GM18507 (cell line): ENCODE measurements at regions not wholly inside any gene's neighbourhood (a gene's known extent, or its start where the extent isn't known, plus 50 kb on each side); places are given as distances from the start of the nearest gene placed in this dataset.
"Not testable (repeated sequence)": the region's sequence is repeated elsewhere in the genome, so short reads cannot be mapped to it uniquely, and the experiment has no call there.

Source experiments
- DNase-seq: peaks from one replicate; pipeline ENCODE4 v3.0.0; 2011; ENCODE audit warnings: low read depth; ENCODE audit not compliant: insufficient read length; ENCODE audit errors: extremely low spot score
- FAIRE-seq: peaks from 2 replicates; lab custom pipeline; 2011; peaks lifted over from hg19 to GRCh38; lab: Jason Lieb, UNC

DNA sequence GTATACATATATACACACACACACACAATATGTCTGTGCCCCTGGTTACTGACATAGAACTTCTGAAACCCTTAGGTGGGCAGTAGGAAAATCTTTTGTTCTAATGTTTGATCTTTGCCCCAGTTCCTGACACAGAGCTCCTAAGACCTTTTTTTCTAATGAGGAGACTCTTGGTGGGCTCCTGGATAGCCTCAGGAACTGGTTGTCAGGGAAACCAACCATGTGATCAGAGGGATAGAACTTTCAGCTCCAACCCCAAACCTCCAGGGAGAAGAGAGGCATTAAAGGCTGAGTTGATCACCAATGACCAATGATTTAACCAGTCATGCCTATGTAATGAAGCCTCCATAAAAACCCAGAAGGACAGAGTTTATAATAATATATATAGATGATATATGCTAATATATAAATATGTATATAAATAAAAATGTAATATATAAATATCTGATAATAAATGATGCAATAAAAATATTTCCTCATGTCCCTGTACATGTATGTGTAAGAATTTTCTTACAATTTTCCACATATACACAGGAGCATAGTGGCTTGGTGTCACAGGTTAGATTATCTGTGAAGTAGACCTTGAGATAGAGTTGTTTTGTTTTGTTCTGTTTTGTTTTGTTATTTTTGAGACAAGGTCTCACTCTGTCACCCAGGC lies 93.3 kb downstream of the GPX5 start:
- FAIRE-seq: no peak
- no peak for DNase-seq

DNA sequence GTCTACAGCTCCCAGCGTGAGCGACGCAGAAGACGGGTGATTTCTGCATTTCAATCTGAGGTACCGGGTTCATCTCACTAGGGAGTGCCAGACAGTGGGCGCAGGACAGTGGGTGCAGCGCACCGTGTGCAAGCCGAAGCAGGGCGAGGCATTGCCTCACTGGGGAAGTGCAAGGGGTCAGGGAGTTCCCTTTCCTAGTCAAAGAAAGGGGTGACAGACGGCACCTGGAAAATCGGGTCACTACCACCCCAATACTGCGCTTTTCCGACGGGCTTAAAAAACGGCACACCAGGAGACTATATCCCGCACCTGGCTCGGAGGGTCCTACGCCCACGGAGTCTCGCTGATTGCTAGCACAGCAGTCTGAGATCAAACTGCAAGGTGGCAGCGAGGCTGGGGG lies 95.6 kb downstream of the GPX5 start:
- FAIRE-seq, DNase-seq: not testable (repeated sequence)

GRCh38 chr6:28623242-28623641 lies 97.6 kb downstream of the GPX5 start:
- FAIRE-seq, DNase-seq: not testable (repeated sequence)

DNA sequence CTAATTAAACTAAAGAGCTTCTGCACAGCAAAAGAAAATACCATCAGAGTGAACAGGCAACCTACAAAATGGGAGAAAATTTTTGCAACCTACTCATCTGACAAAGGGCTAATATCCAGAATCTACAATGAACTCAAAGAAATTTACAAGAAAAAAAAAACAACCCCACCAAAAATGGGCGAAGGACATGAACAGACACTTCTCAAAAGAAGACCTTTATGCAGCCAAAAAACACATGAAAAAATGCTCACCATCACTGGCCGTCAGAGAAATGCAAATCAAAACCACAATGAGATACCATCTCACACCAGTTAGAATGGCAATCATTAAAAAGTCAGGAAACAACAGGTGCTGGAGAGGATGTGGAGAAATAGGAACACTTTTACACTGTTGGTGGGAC lies 100.7 kb downstream of the GPX5 start:
- not testable (repeated sequence) for FAIRE-seq, DNase-seq

DNA sequence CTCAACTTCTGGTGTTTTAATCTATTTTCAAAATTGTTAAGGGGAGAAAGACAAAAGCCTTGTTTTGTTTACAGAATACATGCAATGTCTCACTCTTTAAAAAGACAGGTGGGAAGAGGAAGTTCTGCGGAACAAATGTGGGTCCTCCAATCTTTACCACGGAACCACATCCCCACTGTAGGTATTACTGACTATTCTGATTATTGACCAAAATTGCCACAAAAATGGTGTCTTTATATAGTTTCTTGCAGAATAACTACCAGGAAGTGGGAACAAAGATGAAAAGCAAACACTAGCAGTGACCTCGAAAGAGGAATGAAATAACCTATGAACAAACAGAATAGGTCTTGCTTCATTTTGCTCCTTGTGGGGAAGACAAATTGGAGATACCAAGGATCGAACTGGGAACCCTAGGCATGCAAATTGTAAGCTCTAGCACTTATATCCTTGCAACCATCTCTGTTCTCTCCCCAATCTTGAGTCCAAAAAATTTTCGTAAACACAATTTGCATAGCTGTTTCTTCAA lies 106.7 kb downstream of the GPX5 start:
- DNase-seq: no peak
- no peak for FAIRE-seq

GRCh38 chr6:28633445-28634215 lies 107.9 kb downstream of the GPX5 start:
- no peak for FAIRE-seq
- no peak for DNase-seq

DNA sequence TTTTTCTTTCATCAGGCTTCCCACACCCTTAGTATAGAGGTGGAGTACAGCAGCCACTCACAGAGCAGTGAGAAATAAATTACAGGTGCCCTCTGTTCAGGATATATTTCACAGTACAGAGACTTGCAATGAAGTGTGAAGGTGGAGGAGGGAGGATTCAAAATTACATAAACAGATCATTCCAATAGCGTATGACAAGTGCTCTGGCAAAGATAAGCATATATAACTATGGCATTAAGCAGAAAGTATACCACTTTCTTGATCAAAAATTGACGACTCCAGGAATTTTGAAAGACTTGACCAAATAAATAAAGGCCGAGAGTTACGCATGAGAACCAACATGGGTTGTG lies 108.7 kb downstream of the GPX5 start:
- FAIRE-seq (no peak), DNase-seq (no peak)

GRCh38 chr6:28634761-28635546 lies 109.3 kb downstream of the GPX5 start:
- FAIRE-seq: no peak
- DNase-seq: no peak

DNA sequence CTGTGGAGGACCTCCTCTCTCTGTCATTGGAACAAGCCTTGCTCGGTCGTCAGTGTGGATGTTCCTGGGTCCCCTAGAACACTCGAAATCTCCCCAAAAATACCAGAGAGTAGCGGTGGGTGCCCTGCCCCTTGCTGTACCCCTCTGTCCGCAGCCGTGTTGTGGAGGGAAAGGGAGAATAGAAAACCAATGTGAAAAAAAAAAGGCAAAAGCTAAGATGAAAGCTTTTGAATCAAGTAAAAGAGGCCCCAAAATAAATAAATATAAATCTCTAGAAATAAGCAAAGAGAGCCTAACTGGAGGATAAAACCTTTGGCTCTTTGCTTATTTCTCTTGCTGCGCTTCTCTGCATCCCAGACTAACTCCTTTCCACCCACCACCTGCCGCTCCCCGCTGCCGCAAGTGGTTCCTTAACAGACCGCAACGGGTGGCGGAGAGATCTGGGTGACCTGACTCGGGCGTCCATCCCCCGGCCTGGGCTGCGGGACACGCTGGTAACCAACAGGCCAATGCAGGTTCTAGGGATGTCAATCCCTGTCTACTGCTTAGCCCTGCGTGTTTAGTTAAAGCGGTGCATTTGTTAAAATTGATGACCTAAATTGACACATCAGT lies 110.0 kb downstream of the GPX5 start:
- no peak for FAIRE-seq
- DNase-seq: no peak

DNA sequence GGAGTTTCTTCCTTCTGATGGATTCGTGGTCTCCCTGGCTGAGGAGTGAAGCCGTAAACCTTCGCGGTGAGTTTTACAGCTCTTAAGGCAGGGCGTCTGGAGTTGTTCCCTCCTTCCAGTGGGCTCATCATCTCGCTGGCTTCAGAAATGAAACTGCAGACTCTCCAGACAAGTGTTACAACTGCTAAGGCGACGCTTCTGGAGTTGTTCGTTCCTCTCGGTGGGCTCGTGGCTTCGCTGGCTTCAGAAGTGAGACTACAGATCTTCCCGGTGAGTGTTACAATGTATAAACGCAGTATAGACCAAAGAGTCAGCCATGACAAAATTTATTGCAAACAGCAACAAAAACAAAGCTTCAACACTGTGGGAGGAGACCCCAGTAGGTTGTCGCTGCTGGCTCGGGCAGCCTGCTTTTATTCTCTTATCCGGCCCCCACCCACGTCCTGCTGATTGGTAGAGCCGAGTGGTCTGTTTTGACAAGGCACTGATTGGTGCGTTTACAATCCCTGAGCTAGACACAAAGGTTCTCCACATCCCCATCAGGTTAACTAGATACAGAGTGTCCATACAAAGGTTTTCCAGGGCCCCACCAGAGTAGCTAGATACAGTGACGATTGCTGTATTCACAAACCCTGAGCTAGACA lies 113.2 kb downstream of the GPX5 start:
- FAIRE-seq: no peak
- no peak for DNase-seq

DNA sequence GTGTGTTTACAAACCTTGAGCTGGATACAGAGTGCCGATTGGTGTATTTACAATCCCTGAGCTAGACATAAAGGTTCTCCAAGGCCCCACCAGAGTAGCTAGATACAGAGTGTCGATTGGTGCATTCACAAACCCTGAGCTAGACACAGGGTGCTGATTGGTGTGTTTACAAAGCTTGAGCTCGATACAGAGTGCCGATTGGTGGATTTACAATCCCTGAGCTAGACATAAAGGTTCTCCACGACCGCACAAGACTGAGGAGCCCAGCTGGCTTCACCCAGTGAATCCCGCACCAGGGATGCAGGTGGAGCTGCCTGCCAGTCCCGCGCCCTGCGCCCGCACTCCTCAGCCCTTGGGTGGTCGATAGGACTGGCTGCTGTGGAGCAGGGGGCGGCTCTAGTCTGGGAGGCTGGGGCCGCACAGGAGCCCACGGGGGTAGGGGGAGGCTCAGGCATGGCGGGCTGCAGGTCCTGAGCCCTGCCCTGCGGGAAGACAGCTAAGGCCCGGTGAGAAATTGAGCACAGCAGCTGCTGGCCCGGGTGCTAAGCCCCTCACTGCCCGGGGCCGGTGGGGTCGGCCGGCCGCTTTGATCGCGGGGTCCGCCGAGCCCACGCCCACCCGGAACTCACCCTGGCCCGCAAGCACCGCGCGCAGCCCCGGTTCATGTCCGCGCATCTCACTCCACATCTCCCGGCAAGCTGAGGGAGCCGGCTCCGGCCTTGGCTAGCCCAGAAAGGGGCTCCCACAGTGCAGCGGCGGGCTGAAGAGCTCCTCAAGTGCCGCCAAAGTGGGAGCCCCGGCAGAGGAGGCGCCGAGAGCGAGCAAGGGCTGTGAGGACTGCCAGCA lies 114.0 kb downstream of the GPX5 start:
- not testable (repeated sequence) for DNase-seq, FAIRE-seq

DNA sequence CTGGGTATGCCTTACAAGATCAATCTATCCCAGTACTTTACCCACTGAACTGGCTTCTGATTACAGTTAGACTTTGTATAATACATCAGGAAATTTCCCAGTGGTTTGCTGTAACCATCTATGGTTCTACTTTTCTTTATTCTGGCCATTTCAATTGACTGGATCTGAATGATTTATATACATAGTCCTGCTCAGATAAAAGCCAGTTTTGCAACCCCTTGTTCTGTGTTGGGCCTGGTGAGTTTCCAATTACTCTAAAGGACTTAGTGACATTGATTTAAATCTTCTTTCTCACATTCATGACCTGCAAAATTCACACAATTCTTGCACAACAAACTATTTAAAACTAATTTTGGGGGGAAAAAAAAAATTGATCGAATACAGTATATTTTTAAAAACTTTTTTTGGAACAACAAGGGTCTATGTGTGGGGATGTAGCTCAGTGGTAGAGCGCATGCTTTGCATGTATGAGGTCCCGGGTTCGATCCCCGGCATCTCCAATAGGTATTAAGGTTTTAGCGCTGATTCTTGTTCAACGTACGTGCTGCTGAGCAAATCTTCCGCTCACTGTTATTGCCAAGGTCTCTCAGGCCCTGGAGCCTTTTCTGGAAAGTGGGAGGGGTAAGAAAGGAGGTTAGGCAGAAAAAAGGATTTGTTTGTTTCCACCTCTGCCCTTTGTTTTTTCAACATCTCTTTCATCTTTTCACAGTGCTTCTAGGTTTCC lies 117.5 kb downstream of the GPX5 start:
- DNase-seq: no peak
- FAIRE-seq: peak; percentile 9

DNA sequence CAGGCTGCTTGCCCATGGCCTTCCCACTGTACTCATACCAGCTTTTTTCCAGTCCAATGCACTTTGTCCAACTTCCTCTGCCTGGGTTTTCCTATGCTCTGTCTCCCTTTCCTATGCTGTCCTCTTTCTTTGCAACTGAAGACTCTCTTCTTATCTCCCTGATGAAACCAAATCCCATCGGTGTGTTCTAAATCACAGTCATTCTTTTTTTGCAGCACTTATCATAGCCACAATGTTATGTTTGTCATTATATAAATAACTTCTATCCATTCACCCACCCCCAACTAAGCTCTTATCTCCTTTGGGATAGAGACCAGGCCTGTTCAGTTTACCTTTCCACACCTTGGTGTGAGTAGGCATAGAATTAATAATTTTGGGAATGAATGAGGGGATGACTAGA lies 121.0 kb downstream of the GPX5 start:
- FAIRE-seq: no peak

DNA sequence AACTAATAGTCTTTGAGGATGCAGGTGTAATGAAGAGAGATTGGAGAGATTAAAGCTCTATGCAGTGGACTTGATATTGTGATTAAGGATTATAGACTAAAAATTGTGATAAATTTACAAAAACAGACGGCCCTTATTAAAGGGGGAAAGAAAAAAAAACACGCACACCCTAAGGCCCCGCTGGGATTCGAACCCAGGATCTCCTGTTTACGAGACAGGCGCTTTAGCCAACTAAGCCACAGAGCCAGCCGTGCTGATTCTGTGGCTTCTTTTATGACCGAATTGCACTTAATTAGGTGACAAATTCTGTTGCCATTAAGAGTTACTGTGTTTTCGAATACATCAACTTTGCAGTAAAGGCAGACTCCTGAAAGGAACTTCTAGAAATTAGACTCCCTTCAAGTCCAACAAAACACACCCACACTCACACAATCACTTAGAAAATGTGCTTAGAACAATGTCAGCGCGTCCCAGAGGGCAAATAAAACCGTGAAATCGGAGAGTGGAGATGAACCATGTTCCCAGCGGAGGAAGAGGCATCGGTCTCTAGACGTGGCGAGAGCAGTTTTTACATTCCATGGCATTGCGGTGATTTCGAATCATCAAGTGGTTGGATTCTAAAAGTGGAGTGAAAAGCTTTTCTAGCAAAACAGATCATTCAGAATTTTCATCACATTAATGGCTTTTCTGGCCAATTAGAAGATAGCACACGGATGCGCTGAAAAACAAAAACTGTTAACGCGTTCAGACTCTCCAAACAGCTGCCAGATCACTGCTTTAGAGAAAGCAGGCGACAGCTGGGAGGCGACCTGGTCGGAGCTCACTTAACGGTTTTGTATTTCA lies 122.6 kb downstream of the GPX5 start:
- FAIRE-seq (peak; percentile 77), DNase-seq (no peak)

More for the DNA sequence above, 121.0 kb downstream of the GPX5 start:
- no peak for DNase-seq

- DNase-seq: no peak
- FAIRE-seq: no peak
Observed at GRCh38 chr6:28648878-28649375, 123.2 kb downstream of the GPX5 start.

GRCh38 chr6:28651161-28651560 lies 125.5 kb downstream of the GPX5 start:
- no peak for FAIRE-seq
- DNase-seq: no peak

GRCh38 chr6:28653876-28654275 lies 128.2 kb downstream of the GPX5 start:
- FAIRE-seq: no peak

More at GRCh38 chr6:28653876-28654275, 128.2 kb downstream of the GPX5 start:
- no peak for DNase-seq
